ENCODE measurements at regions not wholly inside any gene's neighbourhood (a gene's known extent, or its start where the extent isn't known, plus 50 kb on each side); places are given as distances from the start of the nearest gene placed in this dataset.

DNA sequence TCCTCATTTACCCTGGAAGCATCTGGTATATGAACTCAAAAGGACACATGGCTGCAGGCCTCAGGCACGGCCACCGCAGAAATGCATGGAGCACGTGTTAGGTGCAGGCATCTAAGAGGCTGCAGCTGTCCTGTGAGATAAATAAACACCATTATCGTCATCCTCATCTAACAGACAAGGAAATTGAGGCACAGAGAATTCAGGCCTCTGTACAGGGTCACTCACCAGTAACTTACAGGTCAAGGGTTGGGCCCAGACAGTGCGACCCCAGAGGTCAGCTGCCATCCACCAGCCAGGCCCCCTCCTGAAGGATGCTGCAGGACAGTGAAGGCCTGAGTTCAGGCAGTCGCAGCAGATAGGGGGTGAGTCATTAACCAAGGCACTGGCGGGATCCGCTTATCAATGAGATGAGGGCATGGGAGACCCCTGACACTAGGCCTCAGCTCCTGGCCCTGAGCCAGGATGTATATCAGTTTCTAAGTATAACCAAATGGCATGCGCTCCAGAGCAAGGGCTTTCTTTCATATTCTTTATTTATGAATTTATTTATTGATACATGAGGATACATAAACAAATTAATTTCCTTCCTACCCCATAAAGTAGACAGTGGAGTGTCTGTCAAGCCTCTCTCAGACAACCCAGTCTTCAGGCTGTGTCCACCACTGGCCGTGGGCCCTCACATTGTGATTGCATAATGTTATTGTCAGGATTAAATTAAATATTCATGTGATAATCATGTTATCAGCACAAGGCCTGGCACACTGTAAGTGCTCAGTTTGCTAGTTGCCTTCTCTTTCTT is 316.9 kb downstream of the QKI start:
- no peak for TF ChIP-seq CTCF (optimal IDR thresholded peaks at IDR 0.05 in 1 of 3, IDR thresholded peaks at IDR 0.05 in 1 of 3, conservative IDR thresholded peaks at IDR 0.05 in 1 of 3; ENCODE audit: extremely low read depth in 1 of 3, insufficient read depth in 2 of 3, low read length in 3 of 3)
- TF ChIP-seq EZH2 (IDR thresholded peaks at IDR 0.05; ENCODE audit: low read length), result no peak

Data from keratinocyte (primary cell).